ENCODE measurements at regions not wholly inside any gene's neighbourhood (a gene's known extent, or its start where the extent isn't known, plus 50 kb on each side); places are given as distances from the start of the nearest gene placed in this dataset.

DNA sequence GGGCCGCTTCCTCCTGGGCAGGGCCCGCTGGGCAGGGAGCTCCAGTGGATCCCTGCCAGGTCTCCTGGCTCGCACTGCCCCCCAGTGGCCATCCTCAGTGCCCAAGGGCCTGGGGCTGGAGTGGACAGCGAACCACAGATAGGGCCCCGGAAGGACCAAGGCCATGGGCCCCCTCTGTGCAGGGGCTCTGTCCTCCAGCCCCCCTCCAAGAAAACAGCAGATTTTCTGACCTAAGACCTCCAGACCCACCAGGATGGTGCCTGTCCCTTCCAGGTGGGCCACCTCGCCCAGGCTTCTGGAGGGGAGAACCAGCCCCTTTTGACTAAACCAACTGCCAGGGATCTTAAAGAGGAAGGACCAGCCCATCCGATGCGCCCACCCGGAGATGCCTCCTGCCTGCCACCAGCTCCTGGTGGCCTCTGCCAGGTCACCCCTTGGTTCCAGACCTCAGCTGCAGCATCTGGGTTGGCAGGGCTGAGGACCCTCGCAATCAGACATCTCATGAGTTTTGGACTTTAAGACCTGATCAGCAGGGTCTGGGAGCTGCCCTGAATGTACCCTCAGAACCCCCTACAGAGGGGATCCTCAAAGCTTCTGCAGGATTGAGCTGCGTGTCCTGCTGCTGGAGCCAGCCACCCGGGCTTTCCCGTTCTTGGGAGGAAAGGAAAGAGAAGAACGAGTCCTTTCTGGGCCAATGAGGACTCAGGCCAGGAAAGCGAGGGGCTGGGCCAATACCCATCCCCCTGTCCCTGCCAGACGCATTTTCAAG is 325.8 kb upstream of the DIO3 start (continued):
- TF ChIP-seq JUN (CRISPR knock-in tag; IDR thresholded peaks at IDR 0.05) (no peak), ZNF883 (CRISPR knock-in tag; IDR thresholded peaks at IDR 0.05; ENCODE audit: not compliant biosample characterization) (no peak), ZFY (CRISPR knock-in tag; IDR thresholded peaks at IDR 0.05) (no peak), KDM5B (CRISPR knock-in tag; IDR thresholded peaks at IDR 0.05; ENCODE audit: borderline replicate concordance) (peak; percentile 54; the same call in 1 of the 2 replicates), REL (CRISPR knock-in tag; conservative IDR thresholded peaks at IDR 0.05) (no peak), MBNL3 (CRISPR knock-in tag; conservative IDR thresholded peaks at IDR 0.05) (no peak), ZNF672 (CRISPR knock-in tag; IDR thresholded peaks at IDR 0.05) (no peak), ZNF264 (CRISPR knock-in tag; IDR thresholded peaks at IDR 0.05) (no peak), STAG1 (CRISPR knock-in tag; IDR thresholded peaks at IDR 0.05) (peak; percentile 93), MED1 (CRISPR knock-in tag; IDR thresholded peaks at IDR 0.05) (no peak), CBX5 (CRISPR knock-in tag; IDR thresholded peaks at IDR 0.05; ENCODE audit: borderline replicate concordance) (peak; percentile 56; the same call in 1 of the 2 replicates), ZFP62 (CRISPR knock-in tag; IDR thresholded peaks at IDR 0.05) (no peak), ZNF550 (CRISPR knock-in tag; IDR thresholded peaks at IDR 0.05; ENCODE audit: borderline replicate concordance) (no peak), SIN3B (IDR thresholded peaks at IDR 0.05; ENCODE audit: low read length) (no peak), ZNF614 (CRISPR knock-in tag; IDR thresholded peaks at IDR 0.05; ENCODE audit: borderline replicate concordance) (no peak), KDM3A (CRISPR knock-in tag; IDR thresholded peaks at IDR 0.05; ENCODE audit: low read depth) (no peak), YEATS4 (CRISPR knock-in tag; IDR thresholded peaks at IDR 0.05; ENCODE audit: borderline replicate concordance) (no peak), KLF11 (CRISPR knock-in tag; IDR thresholded peaks at IDR 0.05) (no peak), TOPORS (CRISPR knock-in tag; IDR thresholded peaks at IDR 0.05) (no peak), POLR2A (IDR thresholded peaks at IDR 0.05; ENCODE audit: insufficient read depth in 1 of 2, low read depth in 2 of 2, low read length in 2 of 2) (no peak)
- TF ChIP-seq, protein P1, sequence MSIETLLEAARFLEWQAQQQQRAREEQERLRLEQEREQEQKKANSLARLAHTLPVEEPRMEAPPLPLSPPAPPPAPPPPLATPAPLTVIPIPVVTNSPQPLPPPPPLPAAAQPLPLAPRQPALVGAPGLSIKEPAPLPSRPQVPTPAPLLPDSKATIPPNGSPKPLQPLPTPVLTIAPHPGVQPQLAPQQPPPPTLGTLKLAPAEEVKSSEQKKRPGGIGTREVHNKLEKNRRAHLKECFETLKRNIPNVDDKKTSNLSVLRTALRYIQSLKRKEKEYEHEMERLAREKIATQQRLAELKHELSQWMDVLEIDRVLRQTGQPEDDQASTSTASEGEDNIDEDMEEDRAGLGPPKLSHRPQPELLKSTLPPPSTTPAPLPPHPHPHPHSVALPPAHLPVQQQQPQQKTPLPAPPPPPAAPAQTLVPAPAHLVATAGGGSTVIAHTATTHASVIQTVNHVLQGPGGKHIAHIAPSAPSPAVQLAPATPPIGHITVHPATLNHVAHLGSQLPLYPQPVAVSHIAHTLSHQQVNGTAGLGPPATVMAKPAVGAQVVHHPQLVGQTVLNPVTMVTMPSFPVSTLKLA (IDR thresholded peaks at IDR 0.05), result no peak
- TF ChIP-seq, protein P2, sequence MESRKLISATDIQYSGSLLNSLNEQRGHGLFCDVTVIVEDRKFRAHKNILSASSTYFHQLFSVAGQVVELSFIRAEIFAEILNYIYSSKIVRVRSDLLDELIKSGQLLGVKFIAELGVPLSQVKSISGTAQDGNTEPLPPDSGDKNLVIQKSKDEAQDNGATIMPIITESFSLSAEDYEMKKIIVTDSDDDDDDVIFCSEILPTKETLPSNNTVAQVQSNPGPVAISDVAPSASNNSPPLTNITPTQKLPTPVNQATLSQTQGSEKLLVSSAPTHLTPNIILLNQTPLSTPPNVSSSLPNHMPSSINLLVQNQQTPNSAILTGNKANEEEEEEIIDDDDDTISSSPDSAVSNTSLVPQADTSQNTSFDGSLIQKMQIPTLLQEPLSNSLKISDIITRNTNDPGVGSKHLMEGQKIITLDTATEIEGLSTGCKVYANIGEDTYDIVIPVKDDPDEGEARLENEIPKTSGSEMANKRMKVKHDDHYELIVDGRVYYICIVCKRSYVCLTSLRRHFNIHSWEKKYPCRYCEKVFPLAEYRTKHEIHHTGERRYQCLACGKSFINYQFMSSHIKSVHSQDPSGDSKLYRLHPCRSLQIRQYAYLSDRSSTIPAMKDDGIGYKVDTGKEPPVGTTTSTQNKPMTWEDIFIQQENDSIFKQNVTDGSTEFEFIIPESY (CRISPR knock-in tag; IDR thresholded peaks at IDR 0.05), result no peak
- TF ChIP-seq, protein P3, sequence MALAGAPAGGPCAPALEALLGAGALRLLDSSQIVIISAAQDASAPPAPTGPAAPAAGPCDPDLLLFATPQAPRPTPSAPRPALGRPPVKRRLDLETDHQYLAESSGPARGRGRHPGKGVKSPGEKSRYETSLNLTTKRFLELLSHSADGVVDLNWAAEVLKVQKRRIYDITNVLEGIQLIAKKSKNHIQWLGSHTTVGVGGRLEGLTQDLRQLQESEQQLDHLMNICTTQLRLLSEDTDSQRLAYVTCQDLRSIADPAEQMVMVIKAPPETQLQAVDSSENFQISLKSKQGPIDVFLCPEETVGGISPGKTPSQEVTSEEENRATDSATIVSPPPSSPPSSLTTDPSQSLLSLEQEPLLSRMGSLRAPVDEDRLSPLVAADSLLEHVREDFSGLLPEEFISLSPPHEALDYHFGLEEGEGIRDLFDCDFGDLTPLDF (CRISPR knock-in tag; IDR thresholded peaks at IDR 0.05), result no peak
- TF ChIP-seq, protein P4, sequence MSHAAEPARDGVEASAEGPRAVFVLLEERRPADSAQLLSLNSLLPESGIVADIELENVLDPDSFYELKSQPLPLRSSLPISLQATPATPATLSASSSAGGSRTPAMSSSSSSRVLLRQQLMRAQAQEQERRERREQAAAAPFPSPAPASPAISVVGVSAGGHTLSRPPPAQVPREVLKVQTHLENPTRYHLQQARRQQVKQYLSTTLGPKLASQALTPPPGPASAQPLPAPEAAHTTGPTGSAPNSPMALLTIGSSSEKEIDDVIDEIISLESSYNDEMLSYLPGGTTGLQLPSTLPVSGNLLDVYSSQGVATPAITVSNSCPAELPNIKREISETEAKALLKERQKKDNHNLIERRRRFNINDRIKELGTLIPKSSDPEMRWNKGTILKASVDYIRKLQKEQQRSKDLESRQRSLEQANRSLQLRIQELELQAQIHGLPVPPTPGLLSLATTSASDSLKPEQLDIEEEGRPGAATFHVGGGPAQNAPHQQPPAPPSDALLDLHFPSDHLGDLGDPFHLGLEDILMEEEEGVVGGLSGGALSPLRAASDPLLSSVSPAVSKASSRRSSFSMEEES (CRISPR knock-in tag; IDR thresholded peaks at IDR 0.05), result no peak
- TF ChIP-seq, protein P5, sequence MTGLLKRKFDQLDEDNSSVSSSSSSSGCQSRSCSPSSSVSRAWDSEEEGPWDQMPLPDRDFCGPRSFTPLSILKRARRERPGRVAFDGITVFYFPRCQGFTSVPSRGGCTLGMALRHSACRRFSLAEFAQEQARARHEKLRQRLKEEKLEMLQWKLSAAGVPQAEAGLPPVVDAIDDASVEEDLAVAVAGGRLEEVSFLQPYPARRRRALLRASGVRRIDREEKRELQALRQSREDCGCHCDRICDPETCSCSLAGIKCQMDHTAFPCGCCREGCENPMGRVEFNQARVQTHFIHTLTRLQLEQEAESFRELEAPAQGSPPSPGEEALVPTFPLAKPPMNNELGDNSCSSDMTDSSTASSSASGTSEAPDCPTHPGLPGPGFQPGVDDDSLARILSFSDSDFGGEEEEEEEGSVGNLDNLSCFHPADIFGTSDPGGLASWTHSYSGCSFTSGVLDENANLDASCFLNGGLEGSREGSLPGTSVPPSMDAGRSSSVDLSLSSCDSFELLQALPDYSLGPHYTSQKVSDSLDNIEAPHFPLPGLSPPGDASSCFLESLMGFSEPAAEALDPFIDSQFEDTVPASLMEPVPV (CRISPR knock-in tag; IDR thresholded peaks at IDR 0.05), result no peak
